Bronchial epithelial cell (primary cell): ENCODE measurements at regions not wholly inside any gene's neighbourhood (a gene's known extent, or its start where the extent isn't known, plus 50 kb on each side); places are given as distances from the start of the nearest gene placed in this dataset.

Experiments used
- DNase-seq: peaks from one replicate; pipeline ENCODE4 v3.0.0-alpha.2; 2010; ENCODE audit warnings: low read depth
- FAIRE-seq: peaks from 2 replicates; lab custom pipeline; 2011; peaks lifted over from hg19 to GRCh38; lab: Jason Lieb, UNC
- H3K27me3 ChIP-seq: 2 replicates; pipeline ENCODE4 v1.5.1; 2011; ENCODE audit warnings: low read length; ENCODE audit not compliant: control insufficient read depth, insufficient read depth
- H3K36me3 ChIP-seq: 2 replicates; pipeline ENCODE4 v1.5.1; 2011; ENCODE audit warnings: low read length; ENCODE audit not compliant: control insufficient read depth, insufficient read depth
- H3K4me3 ChIP-seq: 2 replicates; pipeline ENCODE4 v1.5.1; 2011; ENCODE audit warnings: mild to moderate bottlenecking, low read depth, low read length, control low read depth
- TF ChIP-seq, protein P1 (sequence below): IDR thresholded peaks from 2 replicates; pipeline ENCODE4 v1.5.1; 2011; ENCODE audit warnings: mild to moderate bottlenecking, moderate library complexity, low read length, control low read depth, inconsistent platforms; ENCODE audit not compliant: insufficient read depth, severe bottlenecking

GRCh38 chr6:104284872-104285271 is 574.8 kb downstream of the HACE1 start:
- TF ChIP-seq, protein P1, sequence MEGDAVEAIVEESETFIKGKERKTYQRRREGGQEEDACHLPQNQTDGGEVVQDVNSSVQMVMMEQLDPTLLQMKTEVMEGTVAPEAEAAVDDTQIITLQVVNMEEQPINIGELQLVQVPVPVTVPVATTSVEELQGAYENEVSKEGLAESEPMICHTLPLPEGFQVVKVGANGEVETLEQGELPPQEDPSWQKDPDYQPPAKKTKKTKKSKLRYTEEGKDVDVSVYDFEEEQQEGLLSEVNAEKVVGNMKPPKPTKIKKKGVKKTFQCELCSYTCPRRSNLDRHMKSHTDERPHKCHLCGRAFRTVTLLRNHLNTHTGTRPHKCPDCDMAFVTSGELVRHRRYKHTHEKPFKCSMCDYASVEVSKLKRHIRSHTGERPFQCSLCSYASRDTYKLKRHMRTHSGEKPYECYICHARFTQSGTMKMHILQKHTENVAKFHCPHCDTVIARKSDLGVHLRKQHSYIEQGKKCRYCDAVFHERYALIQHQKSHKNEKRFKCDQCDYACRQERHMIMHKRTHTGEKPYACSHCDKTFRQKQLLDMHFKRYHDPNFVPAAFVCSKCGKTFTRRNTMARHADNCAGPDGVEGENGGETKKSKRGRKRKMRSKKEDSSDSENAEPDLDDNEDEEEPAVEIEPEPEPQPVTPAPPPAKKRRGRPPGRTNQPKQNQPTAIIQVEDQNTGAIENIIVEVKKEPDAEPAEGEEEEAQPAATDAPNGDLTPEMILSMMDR = no peak
- no peaks in the 10 kb centered on the region for H3K36me3 ChIP-seq
- no peaks in the 10 kb centered on the region for H3K27me3 ChIP-seq
- DNase-seq = no peak
- FAIRE-seq = no peak
- H3K4me3 ChIP-seq = no peak overlapping the region

DNA sequence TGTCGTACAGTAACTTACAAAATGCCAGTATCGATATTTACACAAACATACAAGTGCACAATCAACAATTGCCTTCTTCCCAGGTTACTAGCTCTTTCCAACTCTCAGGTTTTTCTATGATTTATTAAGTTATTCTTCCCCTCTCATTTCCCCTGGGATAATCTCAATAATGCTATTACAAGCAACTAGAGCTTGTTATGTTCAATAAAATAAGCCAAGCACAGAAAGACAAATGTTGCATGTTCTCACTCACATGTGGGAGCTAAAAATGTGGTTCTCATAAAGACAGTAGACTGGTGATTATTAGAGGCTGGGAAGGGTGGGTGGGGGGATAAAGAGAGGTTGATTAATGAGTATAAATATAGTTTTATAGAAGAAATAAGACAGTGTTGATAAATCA is 577.1 kb downstream of the HACE1 start:
- DNase-seq (no peak), FAIRE-seq (no peak)
- no peak overlapping the region for H3K4me3 ChIP-seq
- no peaks in the 10 kb centered on the region for H3K27me3 ChIP-seq
- H3K36me3 ChIP-seq = no peaks in the 10 kb centered on the region
- TF ChIP-seq, protein P1 = no peak

GRCh38 chr6:104281370-104281769 is 578.3 kb downstream of the HACE1 start:
- Histone ChIP-seq H3K27me3 (no peaks in the 10 kb centered on the region), H3K4me3 (no peak overlapping the region), H3K36me3 (no peaks in the 10 kb centered on the region)
- no peak for FAIRE-seq
- TF ChIP-seq, protein P1 = no peak
- DNase-seq = no peak

DNA sequence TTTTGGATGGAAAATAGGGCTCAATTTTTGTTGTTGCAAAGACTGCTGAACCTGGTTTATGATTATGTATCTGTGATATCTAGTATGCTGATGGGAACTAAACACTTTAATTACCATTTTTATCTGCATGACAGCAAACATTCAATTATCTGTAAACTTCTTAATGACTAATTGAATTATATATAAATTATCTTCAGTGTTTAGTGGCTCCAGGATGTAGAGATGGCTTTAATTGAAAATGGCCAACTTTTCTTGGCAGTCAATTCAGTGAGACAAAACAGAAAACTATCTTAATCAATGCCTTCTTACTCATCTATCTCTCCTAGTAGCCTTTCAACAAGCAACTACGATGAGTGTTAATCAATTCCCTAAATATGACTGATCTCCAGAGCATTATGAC is 591.3 kb downstream of the HACE1 start:
- no peak overlapping the region for H3K4me3 ChIP-seq
- DNase-seq (no peak), FAIRE-seq (no peak)
- H3K27me3 ChIP-seq = no peaks in the 10 kb centered on the region
- TF ChIP-seq, protein P1 = no peak
- H3K36me3 ChIP-seq = no peaks in the 10 kb centered on the region

GRCh38 chr6:104266922-104267321 is 592.8 kb downstream of the HACE1 start:
- FAIRE-seq (no peak), DNase-seq (no peak)
- TF ChIP-seq, protein P1 = no peak
- Histone ChIP-seq H3K4me3 (no peak overlapping the region), H3K27me3 (no peaks in the 10 kb centered on the region), H3K36me3 (no peaks in the 10 kb centered on the region)

- DNase-seq (no peak), FAIRE-seq (no peak)
- TF ChIP-seq, protein P1 = no peak
- Histone ChIP-seq H3K36me3 (no peaks in the 10 kb centered on the region), H3K4me3 (no peak overlapping the region), H3K27me3 (no peaks in the 10 kb centered on the region)
Observed at GRCh38 chr6:104256646-104257045, 603.1 kb downstream of the HACE1 start.
